ENCODE measurements at regions not wholly inside any gene's neighbourhood (a gene's known extent, or its start where the extent isn't known, plus 50 kb on each side); places are given as distances from the start of the nearest gene placed in this dataset.
A peak's percentile ranks its signal among the peaks of the same experiment; 100 is the strongest.

- Mint-ChIP-seq H3K9me3 (no peaks in the 10 kb centered on the region), H3K4me1 (peaks cover 58% of the 10 kb centered on the region), H3K27ac (peak overlapping the region; percentile 76), H3K36me3 (no peaks in the 10 kb centered on the region), H3K4me3 (no peak overlapping the region), H3K27me3 (ENCODE audit: low read depth) (no peaks in the 10 kb centered on the region)
- TF ChIP-seq, protein P1, sequence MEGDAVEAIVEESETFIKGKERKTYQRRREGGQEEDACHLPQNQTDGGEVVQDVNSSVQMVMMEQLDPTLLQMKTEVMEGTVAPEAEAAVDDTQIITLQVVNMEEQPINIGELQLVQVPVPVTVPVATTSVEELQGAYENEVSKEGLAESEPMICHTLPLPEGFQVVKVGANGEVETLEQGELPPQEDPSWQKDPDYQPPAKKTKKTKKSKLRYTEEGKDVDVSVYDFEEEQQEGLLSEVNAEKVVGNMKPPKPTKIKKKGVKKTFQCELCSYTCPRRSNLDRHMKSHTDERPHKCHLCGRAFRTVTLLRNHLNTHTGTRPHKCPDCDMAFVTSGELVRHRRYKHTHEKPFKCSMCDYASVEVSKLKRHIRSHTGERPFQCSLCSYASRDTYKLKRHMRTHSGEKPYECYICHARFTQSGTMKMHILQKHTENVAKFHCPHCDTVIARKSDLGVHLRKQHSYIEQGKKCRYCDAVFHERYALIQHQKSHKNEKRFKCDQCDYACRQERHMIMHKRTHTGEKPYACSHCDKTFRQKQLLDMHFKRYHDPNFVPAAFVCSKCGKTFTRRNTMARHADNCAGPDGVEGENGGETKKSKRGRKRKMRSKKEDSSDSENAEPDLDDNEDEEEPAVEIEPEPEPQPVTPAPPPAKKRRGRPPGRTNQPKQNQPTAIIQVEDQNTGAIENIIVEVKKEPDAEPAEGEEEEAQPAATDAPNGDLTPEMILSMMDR (IDR thresholded peaks at IDR 0.05; ENCODE audit: unreplicated experiment), result no peak
- DNase-seq (ENCODE audit: low spot score in 2 of 2, unreplicated experiment in 2 of 2), result no peak
Measured at GRCh38 chr9:88776717-88777497, 214.4 kb upstream of the S1PR3 start.

- Mint-ChIP-seq H3K4me1 (peaks cover 56% of the 10 kb centered on the region), H3K27me3 (ENCODE audit: low read depth) (no peaks in the 10 kb centered on the region), H3K4me3 (no peak overlapping the region), H3K36me3 (no peaks in the 10 kb centered on the region), H3K27ac (peak overlapping the region; percentile 76), H3K9me3 (no peaks in the 10 kb centered on the region)
- DNase-seq (ENCODE audit: low spot score in 2 of 2, unreplicated experiment in 2 of 2), result no peak
- TF ChIP-seq, protein P1 (IDR thresholded peaks at IDR 0.05; ENCODE audit: unreplicated experiment), result no peak
Measured at GRCh38 chr9:88777498-88778312, 213.6 kb upstream of the S1PR3 start.

- no peaks in the 10 kb centered on the region for H3K27me3 Mint-ChIP-seq (ENCODE audit: low read depth)
- H3K36me3 Mint-ChIP-seq, result no peaks in the 10 kb centered on the region
- peak overlapping the region; percentile 50 for H3K27ac Mint-ChIP-seq
- no peak overlapping the region for H3K4me3 Mint-ChIP-seq
- peaks cover 40% of the 10 kb centered on the region for H3K4me1 Mint-ChIP-seq
- TF ChIP-seq, protein P1 (IDR thresholded peaks at IDR 0.05; ENCODE audit: unreplicated experiment), result no peak
- DNase-seq (ENCODE audit: low spot score in 2 of 2, unreplicated experiment in 2 of 2), result no peak
- no peaks in the 10 kb centered on the region for H3K9me3 Mint-ChIP-seq
Measured at GRCh38 chr9:88781628-88782391, 209.5 kb upstream of the S1PR3 start.

- no peak for DNase-seq (ENCODE audit: low spot score in 2 of 2, unreplicated experiment in 2 of 2)
- TF ChIP-seq, protein P1 (IDR thresholded peaks at IDR 0.05; ENCODE audit: unreplicated experiment), result no peak
- peak overlapping the region; percentile 14 for H3K27ac Mint-ChIP-seq
- H3K36me3 Mint-ChIP-seq, result no peaks in the 10 kb centered on the region
- H3K27me3 Mint-ChIP-seq (ENCODE audit: low read depth), result no peaks in the 10 kb centered on the region
- H3K4me3 Mint-ChIP-seq, result no peak overlapping the region
- peaks cover 36% of the 10 kb centered on the region for H3K4me1 Mint-ChIP-seq
- no peaks in the 10 kb centered on the region for H3K9me3 Mint-ChIP-seq
Measured at GRCh38 chr9:88782931-88783710, 208.1 kb upstream of the S1PR3 start.

GRCh38 chr9:88783711-88784083, 207.6 kb upstream of the S1PR3 start:
- Mint-ChIP-seq H3K4me1 (peaks cover 34% of the 10 kb centered on the region), H3K36me3 (no peaks in the 10 kb centered on the region), H3K9me3 (no peaks in the 10 kb centered on the region), H3K27ac (peak overlapping the region; percentile 14), H3K4me3 (no peak overlapping the region), H3K27me3 (ENCODE audit: low read depth) (no peaks in the 10 kb centered on the region)
- TF ChIP-seq, protein P1 (IDR thresholded peaks at IDR 0.05; ENCODE audit: unreplicated experiment), result no peak
- no peak for DNase-seq (ENCODE audit: low spot score in 2 of 2, unreplicated experiment in 2 of 2)
